ENCODE measurements at regions not wholly inside any gene's neighbourhood (a gene's known extent, or its start where the extent isn't known, plus 50 kb on each side); places are given as distances from the start of the nearest gene placed in this dataset.

DNA sequence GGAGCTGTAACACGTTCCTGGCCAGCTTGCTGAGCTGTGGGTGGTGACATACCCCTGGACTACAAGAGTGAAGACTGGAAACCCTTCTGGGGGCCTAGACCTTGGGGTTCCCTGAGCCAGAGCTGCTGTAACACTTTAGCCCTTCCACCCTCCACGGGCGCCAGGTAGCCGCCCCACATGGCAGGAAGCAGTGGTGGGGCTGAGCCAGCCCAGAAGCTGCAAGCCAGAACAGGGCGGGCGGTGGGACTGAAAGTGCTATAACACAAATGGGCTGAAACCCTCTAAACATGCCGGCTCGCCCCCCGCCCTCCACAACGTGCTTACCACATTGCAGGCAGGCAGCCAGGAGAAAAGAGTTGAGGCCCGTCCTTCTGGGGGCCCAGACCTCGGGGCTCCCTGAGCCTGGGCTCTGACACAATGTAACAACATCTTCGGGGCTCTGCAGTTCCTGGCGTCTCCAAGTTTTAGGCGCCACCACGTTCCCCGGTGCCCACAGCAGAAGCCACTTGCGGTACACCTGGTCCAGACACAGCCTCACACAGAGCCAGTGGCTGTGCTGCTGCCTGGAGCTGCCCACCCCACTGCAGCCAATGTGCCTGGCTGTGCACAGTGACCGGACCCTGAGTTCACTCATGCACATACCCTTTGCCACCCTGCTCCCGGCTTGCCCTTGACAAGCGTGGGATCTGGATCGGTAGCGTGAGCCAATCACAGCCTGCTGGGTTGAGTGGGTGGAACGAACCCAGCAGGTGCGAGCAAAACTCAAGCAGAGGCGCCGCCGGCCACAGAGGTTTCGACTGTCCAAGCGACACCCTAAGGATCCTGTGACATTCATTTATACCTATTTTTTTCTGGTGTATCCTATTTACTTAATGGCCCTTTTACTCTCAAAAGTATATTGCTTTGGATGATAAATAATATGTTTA is 127.4 kb upstream of the FHL2 start:
- Histone ChIP-seq H3K36me3 (ENCODE audit: control insufficient read depth in 1 of 2, insufficient read depth in 2 of 2, low read length in 2 of 2) (no peaks in the 10 kb centered on the region), H3K9me3 (ENCODE audit: control insufficient read depth in 1 of 2, insufficient read depth in 1 of 2, low read depth in 1 of 2, low read length in 2 of 2) (no peaks in the 10 kb centered on the region), H4K20me1 (ENCODE audit: insufficient read depth) (no peaks in the 10 kb centered on the region), H3K27me3 (ENCODE audit: insufficient read depth, low read length) (0 out of 2 replicates have a peak, but pooled peaks cover 5% of the 10 kb centered on the region), H3K9ac (ENCODE audit: low read length) (no peak overlapping the region), H3K4me2 (ENCODE audit: low read length) (no peak overlapping the region), H3K27ac (ENCODE audit: low read depth, low read length) (no peak overlapping the region), H3K9me2 (ENCODE audit: insufficient read depth) (no peaks in the 10 kb centered on the region), H3K79me2 (ENCODE audit: insufficient read depth, low read length) (no peaks in the 10 kb centered on the region), H3K4me3 (replicated peaks in 1 of 2; ENCODE audit: low read depth in 1 of 2, low read length in 2 of 2) (no peak overlapping the region), H3K4me1 (ENCODE audit: control insufficient read depth in 1 of 2, insufficient read depth in 2 of 2, low read length in 2 of 2) (no peaks in the 10 kb centered on the region), H2AFZ (ENCODE audit: low read depth, low read length, poor library complexity, severe bottlenecking) (no peak overlapping the region)
- no TSS peak for BruUV-seq (replicated peaks)
- CTCF ChIA-PET, result interaction anchor here (0.6 kb wide), 1 partner anchor 1056 kb away, joined by 3 read pairs; no protein-coding TSS in a partner anchor
- intact Hi-C loops (cut with micrococcal nuclease), result no loop called here
- RAD21 ChIA-PET (ENCODE audit: low non-redundant PET in 1 of 2, low total read pairs in 2 of 2, uncharacterized antibody in 2 of 2, unreplicated experiment in 2 of 2), result no interaction called here
- TF ChIP-seq EZH2phosphoT487 (IDR thresholded peaks at IDR 0.05; ENCODE audit: borderline replicate concordance), result no peak
- no peak for TF ChIP-seq CEBPB (IDR thresholded peaks at IDR 0.05; ENCODE audit: low read depth)
- no peak for TF ChIP-seq ZBTB33 (IDR thresholded peaks at IDR 0.05; ENCODE audit: extremely low read depth, insufficient replicate concordance, low read length)
- POLR2A ChIA-PET, result no interaction called here
- ATAC-seq, result no peak
- DNase-seq (ENCODE audit: low read depth, low spot score), result no peak

DNA sequence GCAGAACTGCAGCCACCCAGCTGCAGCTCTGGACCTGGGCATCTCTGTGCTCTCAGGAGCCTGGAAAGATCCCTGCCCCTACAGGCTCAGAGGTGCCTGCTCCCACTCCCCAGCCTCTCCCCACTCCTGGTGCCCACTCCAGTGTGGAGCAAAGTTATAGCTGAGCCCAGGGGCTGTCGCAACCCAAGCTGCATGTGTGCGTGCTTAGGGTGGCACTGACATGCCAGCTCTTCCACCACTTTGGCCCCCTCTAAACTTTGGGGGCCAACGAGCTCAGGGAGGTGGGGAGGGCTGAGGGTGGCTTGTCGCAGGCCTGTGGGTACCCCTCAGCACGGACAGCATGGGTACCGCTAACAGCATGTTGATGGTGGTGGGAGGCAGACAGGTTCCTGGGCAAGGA is 126.3 kb upstream of the FHL2 start:
- Histone ChIP-seq H3K9me3 (ENCODE audit: control insufficient read depth in 1 of 2, insufficient read depth in 1 of 2, low read depth in 1 of 2, low read length in 2 of 2) (no peaks in the 10 kb centered on the region), H2AFZ (ENCODE audit: low read depth, low read length, poor library complexity, severe bottlenecking) (no peak overlapping the region), H3K4me2 (ENCODE audit: low read length) (no peak overlapping the region), H3K4me3 (replicated peaks in 1 of 2; ENCODE audit: low read depth in 1 of 2, low read length in 2 of 2) (no peak overlapping the region), H3K9ac (ENCODE audit: low read length) (no peak overlapping the region), H3K27ac (ENCODE audit: low read depth, low read length) (no peak overlapping the region), H3K79me2 (ENCODE audit: insufficient read depth, low read length) (no peaks in the 10 kb centered on the region), H4K20me1 (ENCODE audit: insufficient read depth) (no peaks in the 10 kb centered on the region), H3K27me3 (ENCODE audit: insufficient read depth, low read length) (0 out of 2 replicates have a peak, but pooled peaks cover 5% of the 10 kb centered on the region), H3K36me3 (ENCODE audit: control insufficient read depth in 1 of 2, insufficient read depth in 2 of 2, low read length in 2 of 2) (no peaks in the 10 kb centered on the region), H3K9me2 (ENCODE audit: insufficient read depth) (no peaks in the 10 kb centered on the region), H3K4me1 (ENCODE audit: control insufficient read depth in 1 of 2, insufficient read depth in 2 of 2, low read length in 2 of 2) (no peaks in the 10 kb centered on the region)
- POLR2A ChIA-PET, result no interaction called here
- CTCF ChIA-PET, result no interaction called here
- RAD21 ChIA-PET (ENCODE audit: low non-redundant PET in 1 of 2, low total read pairs in 2 of 2, uncharacterized antibody in 2 of 2, unreplicated experiment in 2 of 2), result no interaction called here
- DNase-seq (ENCODE audit: low read depth, low spot score) (no peak), ATAC-seq (no peak)
- intact Hi-C loops (cut with micrococcal nuclease), result no loop called here
- no TSS peak for BruUV-seq (replicated peaks)
- TF ChIP-seq EZH2 (IDR thresholded peaks at IDR 0.05), result no peak
- TF ChIP-seq SIN3A (IDR thresholded peaks at IDR 0.05; ENCODE audit: low read depth), result no peak
- no peak for TF ChIP-seq EGR1 (IDR thresholded peaks at IDR 0.05; ENCODE audit: low read depth)
- no peak for TF ChIP-seq ZFX (IDR thresholded peaks at IDR 0.05)
- no peak for TF ChIP-seq RAD21 (IDR thresholded peaks at IDR 0.05; ENCODE audit: low read depth)
- no peak for TF ChIP-seq FOSL1 (IDR thresholded peaks at IDR 0.05; ENCODE audit: low read depth)
- no peak for TF ChIP-seq CBX3 (IDR thresholded peaks at IDR 0.05; ENCODE audit: low read depth)
- no peak for TF ChIP-seq POLR2AphosphoS5 (IDR thresholded peaks at IDR 0.05; ENCODE audit: low read depth, low read length)
- TF ChIP-seq, protein P1, sequence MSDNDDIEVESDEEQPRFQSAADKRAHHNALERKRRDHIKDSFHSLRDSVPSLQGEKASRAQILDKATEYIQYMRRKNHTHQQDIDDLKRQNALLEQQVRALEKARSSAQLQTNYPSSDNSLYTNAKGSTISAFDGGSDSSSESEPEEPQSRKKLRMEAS (IDR thresholded peaks at IDR 0.05), result no peak
- no peak for TF ChIP-seq TCF7L2 (IDR thresholded peaks at IDR 0.05; ENCODE audit: borderline replicate concordance, extremely low read depth, insufficient read depth, insufficient read length)
- TF ChIP-seq SP1 (IDR thresholded peaks at IDR 0.05; ENCODE audit: low read depth), result no peak
- TF ChIP-seq ELF1 (IDR thresholded peaks at IDR 0.05; ENCODE audit: borderline replicate concordance, low read depth), result no peak
- no peak for TF ChIP-seq JUND (IDR thresholded peaks at IDR 0.05)
- no peak for TF ChIP-seq ZBTB33 (IDR thresholded peaks at IDR 0.05; ENCODE audit: extremely low read depth, insufficient replicate concordance, low read length)
- no peak for TF ChIP-seq SRF (IDR thresholded peaks at IDR 0.05; ENCODE audit: low read depth)
- TF ChIP-seq EZH2phosphoT487 (IDR thresholded peaks at IDR 0.05; ENCODE audit: borderline replicate concordance), result no peak

All from HCT116 (cell line).